ENCODE measurements at regions not wholly inside any gene's neighbourhood (a gene's known extent, or its start where the extent isn't known, plus 50 kb on each side); places are given as distances from the start of the nearest gene placed in this dataset.
"Not testable (repeated sequence)": the region's sequence is repeated elsewhere in the genome, so short reads cannot be mapped to it uniquely, and the experiment has no call there.

GRCh38 chr7:106522696-106523095, 138.3 kb downstream of the CCDC71L start:
- DNase-seq = no peak

GRCh38 chr7:106521541-106521940, 139.4 kb downstream of the CCDC71L start:
- DNase-seq = no peak

GRCh38 chr7:106520962-106521514, 139.9 kb downstream of the CCDC71L start:
- no peak for DNase-seq

- no peak for DNase-seq
Measured at GRCh38 chr7:106518967-106519366, 142.0 kb downstream of the CCDC71L start.

- DNase-seq = no peak
Measured at GRCh38 chr7:106518239-106518638, 142.7 kb downstream of the CCDC71L start.

- no peak for DNase-seq
Measured at GRCh38 chr7:106517508-106517907, 143.4 kb downstream of the CCDC71L start.

GRCh38 chr7:106515321-106515720, 145.6 kb downstream of the CCDC71L start:
- no peak for DNase-seq

- no peak for DNase-seq
Measured at GRCh38 chr7:106514881-106515280, 146.1 kb downstream of the CCDC71L start.

- no peak for DNase-seq
Measured at GRCh38 chr7:106512217-106512616, 148.7 kb downstream of the CCDC71L start.

- no peak for DNase-seq
Measured at GRCh38 chr7:106504645-106505044, 156.3 kb downstream of the CCDC71L start.

GRCh38 chr7:106504207-106504606, 156.8 kb downstream of the CCDC71L start:
- no peak for DNase-seq

GRCh38 chr7:106503626-106504025, 157.3 kb downstream of the CCDC71L start:
- DNase-seq = no peak

- no peak for DNase-seq
Measured at GRCh38 chr7:106501605-106502580, 159.1 kb downstream of the CCDC71L start.

- DNase-seq = no peak
Measured at GRCh38 chr7:106499897-106500296, 161.1 kb downstream of the CCDC71L start.

- DNase-seq = not testable (repeated sequence)
Measured at GRCh38 chr7:106498005-106498404, 163.0 kb downstream of the CCDC71L start.

GRCh38 chr7:106493041-106493731, 167.8 kb downstream of the CCDC71L start:
- no peak for DNase-seq

GRCh38 chr7:106488465-106488864, 172.5 kb downstream of the CCDC71L start:
- DNase-seq = no peak

- DNase-seq = no peak
Measured at GRCh38 chr7:106487892-106488291, 173.1 kb downstream of the CCDC71L start.

- no peak for DNase-seq
Measured at GRCh38 chr7:106486331-106486730, 174.6 kb downstream of the CCDC71L start.

- DNase-seq = no peak
Measured at GRCh38 chr7:106485919-106486318, 175.0 kb downstream of the CCDC71L start.

GRCh38 chr7:106485031-106485551, 175.9 kb downstream of the CCDC71L start:
- no peak for DNase-seq

- DNase-seq = no peak
Measured at GRCh38 chr7:106484562-106484961, 176.4 kb downstream of the CCDC71L start.

GRCh38 chr7:106482091-106482490, 178.9 kb downstream of the CCDC71L start:
- DNase-seq = no peak
